ENCODE measurements at regions not wholly inside any gene's neighbourhood (a gene's known extent, or its start where the extent isn't known, plus 50 kb on each side); places are given as distances from the start of the nearest gene placed in this dataset.

DNA sequence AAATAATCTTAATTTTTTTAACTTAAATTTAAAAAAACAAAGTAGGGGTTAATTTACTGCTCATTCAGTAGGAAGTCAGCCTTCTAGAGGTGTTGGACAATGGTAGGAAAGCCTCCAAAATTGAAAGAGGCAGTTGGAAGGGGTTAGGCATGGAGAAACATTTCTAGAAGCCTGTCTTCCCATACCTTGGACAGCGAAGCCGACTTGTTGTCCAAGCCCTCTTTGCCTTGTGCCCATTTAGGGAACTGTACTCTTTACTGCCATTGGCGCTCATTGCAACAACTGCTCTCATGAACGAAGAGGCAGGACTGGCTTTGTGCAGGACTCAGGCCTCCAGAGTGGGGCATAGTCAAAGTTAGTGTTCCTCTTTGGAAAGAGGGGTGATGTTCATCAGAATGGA lies 333.3 kb downstream of the HRH4 start:
- TF ChIP-seq CTCF (IDR thresholded peaks at IDR 0.05) (no peak), POLR2AphosphoS5 (IDR thresholded peaks at IDR 0.05) (no peak), POLR2A (IDR thresholded peaks at IDR 0.05) (no peak), EP300 (IDR thresholded peaks at IDR 0.05) (no peak)

Data from suprapubic skin (tissue), 4 donors.